A673 (cell line): ENCODE measurements at regions not wholly inside any gene's neighbourhood (a gene's known extent, or its start where the extent isn't known, plus 50 kb on each side); places are given as distances from the start of the nearest gene placed in this dataset.

Source experiments
- BruUV-seq: library from RNA; stranded (reverse); fragments of 400-500 nt; replicated peaks from 2 replicates; lab custom pipeline; 2021; lab: Mats Ljungman, UMichigan
- CTCF ChIA-PET: fragments of 300-600 bp; sonication (Branson Sonifier 250); formaldehyde crosslinking; loops from one replicate; lab custom pipeline; 2022; ENCODE audit warnings: antibody characterized with exemption; lab: Charles Lee
- POLR2A ChIA-PET: fragments of 300-600 bp; sonication (Branson Sonifier 250); formaldehyde crosslinking; loops from one replicate; lab custom pipeline; 2022; ENCODE audit warnings: antibody characterized with exemption; ENCODE audit not compliant: low non-redundant PET; lab: Charles Lee
- DNase-seq: peaks from one replicate; pipeline ENCODE4 v3.0.0-alpha.2; 2015; ENCODE audit warnings: low spot score
- H3K27ac ChIP-seq: fragments of 200-600 bp; sonication (generic); 2 replicates; pipeline ENCODE4 v1.5.1; 2016; ENCODE audit warnings: mixed run types, low read depth, mild to moderate bottlenecking, mixed read lengths, antibody characterized with exemption, low read length; ENCODE audit not compliant: poor library complexity, severe bottlenecking
- H3K27me3 ChIP-seq: fragments of 200-600 bp; sonication (generic); replicated peaks from 2 replicates; pipeline ENCODE4 v1.6.1; 2017; ENCODE audit warnings: mixed run types, low read depth, mild to moderate bottlenecking, mixed read lengths, antibody characterized with exemption, low read length; ENCODE audit not compliant: insufficient read depth, poor library complexity
- H3K36me3 ChIP-seq: fragments of 200-600 bp; sonication (generic); 2 replicates; pipeline ENCODE4 v1.6.1; 2016; ENCODE audit warnings: mixed run types, mild to moderate bottlenecking, mixed read lengths, antibody characterized with exemption, low read length; ENCODE audit not compliant: insufficient read depth, poor library complexity, severe bottlenecking
- H3K4me1 ChIP-seq: fragments of 200-600 bp; sonication (generic); 2 replicates; pipeline ENCODE4 v1.6.1; 2017; ENCODE audit warnings: mixed run types, mild to moderate bottlenecking, mixed read lengths, antibody characterized with exemption, low read length; ENCODE audit not compliant: insufficient read depth, poor library complexity, severe bottlenecking
- H3K4me3 ChIP-seq: fragments of 200-600 bp; sonication (generic); 2 replicates; pipeline ENCODE4 v1.5.1; 2016; ENCODE audit warnings: low read depth, mixed run types, mild to moderate bottlenecking, mixed read lengths, low read length; ENCODE audit not compliant: poor library complexity, severe bottlenecking
- H3K9me3 ChIP-seq: fragments of 200-600 bp; sonication (generic); 2 replicates; pipeline ENCODE4 v1.6.1; 2016; ENCODE audit warnings: mixed run types, low read depth, mild to moderate bottlenecking, mixed read lengths, antibody characterized with exemption, low read length; ENCODE audit not compliant: poor library complexity, severe bottlenecking
- CTCF ChIP-seq: fragments of 300-800, 200-600 bp; sonication (generic); conservative IDR thresholded peaks from 2 replicates; pipeline ENCODE4 v1.5.1; 2017; ENCODE audit warnings: low read depth, mild to moderate bottlenecking, antibody characterized with exemption, low read length, moderate library complexity, mixed read lengths
- EZH2 ChIP-seq: fragments of 200-600 bp; sonication (generic); IDR thresholded peaks from 2 replicates; pipeline ENCODE4 v1.6.1; 2017; ENCODE audit warnings: borderline replicate concordance, low read depth, mild to moderate bottlenecking, mixed read lengths, antibody characterized with exemption, low read length; ENCODE audit not compliant: poor library complexity, severe bottlenecking
- intact Hi-C: fragments of 100-400 bp; cut with micrococcal nuclease; formaldehyde crosslinking; loops from one replicate; pipeline ENCODE4 v1.10.0; 2022; ENCODE audit not compliant: unreplicated experiment

DNA sequence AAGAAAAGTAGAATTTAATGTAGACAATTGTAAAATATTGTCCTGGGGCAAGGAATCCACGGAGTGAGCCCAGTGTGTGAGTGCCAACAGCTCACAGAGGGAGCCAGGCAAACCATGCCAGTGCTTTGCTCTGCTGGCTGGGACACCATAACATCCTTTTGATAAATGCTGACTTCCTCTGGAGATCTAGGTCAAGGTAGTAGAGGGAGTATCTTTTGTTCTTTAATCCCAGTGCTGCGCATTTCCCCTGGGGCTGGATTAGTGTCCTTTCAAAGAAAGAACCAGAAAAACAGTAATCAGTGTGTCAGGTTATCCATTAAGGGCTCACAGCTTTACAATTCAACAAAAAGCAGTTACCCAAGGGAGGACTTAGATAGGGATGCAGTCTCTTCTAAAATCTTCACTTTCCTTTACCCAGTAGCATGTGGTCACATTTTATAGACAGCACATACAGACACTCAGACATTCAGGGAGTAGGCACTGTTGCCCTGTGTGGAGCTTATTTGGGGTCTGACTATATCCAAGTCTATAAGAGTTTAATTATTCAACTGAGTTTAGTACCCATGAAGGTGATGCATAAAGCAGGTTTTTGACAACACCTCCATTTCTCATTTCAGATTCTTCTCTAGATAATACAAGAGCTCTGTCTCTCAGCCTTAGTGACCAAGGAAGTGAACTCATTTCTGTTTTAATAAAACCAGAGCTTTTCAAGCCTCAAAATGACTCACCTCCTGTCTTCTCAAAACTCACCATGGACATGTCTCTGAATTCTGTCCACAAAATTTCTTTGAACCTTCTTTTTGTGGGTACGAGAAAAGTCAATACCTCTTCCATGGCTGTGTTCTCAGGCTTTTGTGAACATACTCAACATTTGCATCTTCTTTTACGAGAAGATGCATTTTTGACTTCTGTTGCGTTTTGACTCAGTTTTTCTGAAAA is 215.3 kb downstream of the BRINP2 start:
- H3K9me3 ChIP-seq = peaks cover 19% of the 10 kb centered on the region
- H3K27ac ChIP-seq = no peak overlapping the region
- TF ChIP-seq CTCF (no peak), EZH2 (no peak)
- no peak overlapping the region for H3K4me3 ChIP-seq
- no peaks in the 10 kb centered on the region for H3K36me3 ChIP-seq
- peak; percentile 75 for DNase-seq
- no peaks in the 10 kb centered on the region for H3K4me1 ChIP-seq
- POLR2A ChIA-PET = no interaction called here
- no peaks in the 10 kb centered on the region for H3K27me3 ChIP-seq
- intact Hi-C loops = no loop called here
- CTCF ChIA-PET = no interaction called here
- no TSS peak for BruUV-seq

- BruUV-seq = no TSS peak
- Histone ChIP-seq H3K27me3 (no peaks in the 10 kb centered on the region), H3K27ac (no peak overlapping the region), H3K4me1 (no peaks in the 10 kb centered on the region), H3K36me3 (no peaks in the 10 kb centered on the region), H3K9me3 (peaks cover 23% of the 10 kb centered on the region), H3K4me3 (no peak overlapping the region)
- DNase-seq = no peak
- TF ChIP-seq CTCF (no peak), EZH2 (no peak)
- intact Hi-C loops = no loop called here
- POLR2A ChIA-PET = no interaction called here
- CTCF ChIA-PET = no interaction called here
Measured at GRCh38 chr1:177384461-177384860, 213.7 kb downstream of the BRINP2 start.

- intact Hi-C loops = no loop called here
- peaks cover 23% of the 10 kb centered on the region for H3K9me3 ChIP-seq
- no peak overlapping the region for H3K27ac ChIP-seq
- no peaks in the 10 kb centered on the region for H3K4me1 ChIP-seq
- ChIA-PET POLR2A (no interaction called here), CTCF (no interaction called here)
- BruUV-seq = no TSS peak
- H3K27me3 ChIP-seq = no peaks in the 10 kb centered on the region
- no peaks in the 10 kb centered on the region for H3K36me3 ChIP-seq
- DNase-seq = no peak
- no peak overlapping the region for H3K4me3 ChIP-seq
- TF ChIP-seq EZH2 (no peak), CTCF (no peak)
Measured at GRCh38 chr1:177383715-177384114, 213.0 kb downstream of the BRINP2 start.
